ENCODE measurements at regions not wholly inside any gene's neighbourhood (a gene's known extent, or its start where the extent isn't known, plus 50 kb on each side); places are given as distances from the start of the nearest gene placed in this dataset.

GRCh38 chr1:98205291-98206017 lies 284.6 kb upstream of the DPYD start:
- TF ChIP-seq ZBTB7A (IDR thresholded peaks at IDR 0.05; ENCODE audit: low read depth) (no peak), TEAD4 (IDR thresholded peaks at IDR 0.05) (no peak), CEBPB (IDR thresholded peaks at IDR 0.05) (no peak), RAD21 (IDR thresholded peaks at IDR 0.05; ENCODE audit: low read depth) (no peak), TAF1 (IDR thresholded peaks at IDR 0.05; ENCODE audit: low read depth) (no peak), CREB1 (IDR thresholded peaks at IDR 0.05; ENCODE audit: low read depth) (no peak), EP300 (IDR thresholded peaks at IDR 0.05; ENCODE audit: borderline replicate concordance) (no peak), EGR1 (IDR thresholded peaks at IDR 0.05) (no peak)

All from Ishikawa (cell line).